Right lobe of liver (tissue), 4 donors: ENCODE measurements at regions not wholly inside any gene's neighbourhood (a gene's known extent, or its start where the extent isn't known, plus 50 kb on each side); places are given as distances from the start of the nearest gene placed in this dataset.
"Not testable (repeated sequence)": the region's sequence is repeated elsewhere in the genome, so short reads cannot be mapped to it uniquely, and the experiment has no call there.

Experiments used
- POLR2A ChIP-seq: fragments of 450-650 bp; IDR thresholded peaks from one replicate; pipeline ENCODE4 v1.6.1; 2017; ENCODE audit warnings: antibody characterized with exemption, mild to moderate bottlenecking
- TF ChIP-seq, protein P1 (sequence below), 4 donors: fragments of 200-600 bp in 3 of 4; fragments of 450-650 bp in 1 of 4; IDR thresholded peaks; one replicate each; pipeline versions ENCODE4 v1.5.1 to v1.8.0; 2016 to 2022; ENCODE audit warnings: antibody characterized with exemption in 4 of 4, mild to moderate bottlenecking in 2 of 4
- donor health status: DM: no; HTN: no; CAD: no.
- donor health status: DM: no; HTN: no; CAD: no.
- donor health status: DM: no; HTN: yes; CAD: no.

DNA sequence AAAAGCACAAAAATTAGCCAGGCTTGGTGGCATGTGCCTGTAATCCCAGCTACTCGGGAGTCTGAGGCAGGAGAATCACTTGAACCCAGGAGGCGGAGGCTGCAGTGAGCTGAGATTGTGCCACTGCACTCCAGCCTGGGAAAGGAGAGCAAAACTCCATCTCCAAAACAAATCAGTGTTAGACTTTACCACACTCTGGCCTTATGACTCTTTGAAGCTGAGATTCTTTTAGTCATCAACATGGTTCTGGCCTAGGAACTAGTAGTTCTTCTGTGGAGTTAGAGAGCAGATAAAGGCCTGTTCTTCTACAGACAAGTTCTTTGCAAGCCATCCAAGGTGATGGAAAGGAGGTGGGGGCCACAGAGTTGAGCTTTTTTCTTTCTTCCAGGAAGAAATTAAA, 100.8 kb upstream of the TLK1 start:
- TF ChIP-seq, protein P1, sequence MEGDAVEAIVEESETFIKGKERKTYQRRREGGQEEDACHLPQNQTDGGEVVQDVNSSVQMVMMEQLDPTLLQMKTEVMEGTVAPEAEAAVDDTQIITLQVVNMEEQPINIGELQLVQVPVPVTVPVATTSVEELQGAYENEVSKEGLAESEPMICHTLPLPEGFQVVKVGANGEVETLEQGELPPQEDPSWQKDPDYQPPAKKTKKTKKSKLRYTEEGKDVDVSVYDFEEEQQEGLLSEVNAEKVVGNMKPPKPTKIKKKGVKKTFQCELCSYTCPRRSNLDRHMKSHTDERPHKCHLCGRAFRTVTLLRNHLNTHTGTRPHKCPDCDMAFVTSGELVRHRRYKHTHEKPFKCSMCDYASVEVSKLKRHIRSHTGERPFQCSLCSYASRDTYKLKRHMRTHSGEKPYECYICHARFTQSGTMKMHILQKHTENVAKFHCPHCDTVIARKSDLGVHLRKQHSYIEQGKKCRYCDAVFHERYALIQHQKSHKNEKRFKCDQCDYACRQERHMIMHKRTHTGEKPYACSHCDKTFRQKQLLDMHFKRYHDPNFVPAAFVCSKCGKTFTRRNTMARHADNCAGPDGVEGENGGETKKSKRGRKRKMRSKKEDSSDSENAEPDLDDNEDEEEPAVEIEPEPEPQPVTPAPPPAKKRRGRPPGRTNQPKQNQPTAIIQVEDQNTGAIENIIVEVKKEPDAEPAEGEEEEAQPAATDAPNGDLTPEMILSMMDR (IDR thresholded peaks at IDR 0.05), result not testable (repeated sequence)
- TF ChIP-seq POLR2A, result not testable (repeated sequence)
